ENCODE measurements at regions not wholly inside any gene's neighbourhood (a gene's known extent, or its start where the extent isn't known, plus 50 kb on each side); places are given as distances from the start of the nearest gene placed in this dataset.
"Not testable (repeated sequence)": the region's sequence is repeated elsewhere in the genome, so short reads cannot be mapped to it uniquely, and the experiment has no call there.

DNA sequence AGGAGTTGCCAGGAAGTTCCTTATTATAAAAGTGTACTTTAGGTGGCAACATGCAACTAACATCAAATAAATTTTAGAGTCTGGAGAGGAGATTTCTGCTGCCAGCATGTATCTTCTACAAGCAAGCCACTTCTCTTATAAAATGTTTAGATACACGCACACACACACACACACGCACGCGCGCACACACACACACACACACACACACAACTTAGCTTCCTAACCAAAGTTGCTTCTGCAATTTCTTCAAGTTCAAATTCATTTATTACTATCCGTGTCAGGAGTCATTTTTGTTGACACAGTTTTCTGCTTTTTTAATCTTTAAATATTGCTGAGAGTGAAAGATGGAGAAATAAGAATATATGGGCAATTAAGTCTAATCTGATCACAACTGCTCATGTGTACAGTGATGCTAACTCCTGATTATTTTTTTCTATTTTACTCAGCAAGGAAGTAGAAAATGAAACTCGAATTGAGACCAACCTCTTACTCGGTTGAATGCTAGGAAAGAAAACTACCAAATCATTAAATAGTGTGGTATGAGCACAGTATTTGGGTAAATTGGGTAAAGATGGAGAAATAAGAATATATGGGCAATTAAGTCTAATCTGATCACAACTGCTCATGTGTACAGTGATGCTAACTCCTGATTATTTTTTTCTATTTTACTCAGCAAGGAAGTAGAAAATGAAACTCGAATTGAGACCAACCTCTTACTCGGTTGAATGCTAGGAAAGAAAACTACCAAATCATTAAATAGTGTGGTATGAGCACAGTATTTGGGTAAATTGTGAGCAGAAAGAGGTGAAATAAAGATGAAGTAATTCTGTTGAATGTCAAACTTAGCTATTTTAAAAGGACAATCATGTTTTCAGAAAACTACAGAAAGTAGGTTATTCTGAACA, 554.1 kb upstream of the MBL2 start:
- H3K18ac ChIP-seq (ENCODE audit: low read length); DNase-seq (ENCODE audit: low spot score); H2AK5ac ChIP-seq (ENCODE audit: low read depth, low read length); H3K4me2 ChIP-seq (ENCODE audit: insufficient read depth, low read length, poor library complexity, severe bottlenecking); H2BK12ac ChIP-seq (ENCODE audit: low read length); H3K27ac ChIP-seq (replicated peaks; ENCODE audit: low read length); H2BK120ac ChIP-seq (ENCODE audit: low read depth, low read length); H4K8ac ChIP-seq (ENCODE audit: low read depth, low read length); H3K9me3 ChIP-seq (replicated peaks in 1 of 2; ENCODE audit: control insufficient read depth in 2 of 2, insufficient read depth in 1 of 2, low read depth in 1 of 2, low read length in 2 of 2); H3K79me1 ChIP-seq (ENCODE audit: low read depth, low read length); H3K23ac ChIP-seq (ENCODE audit: low read depth, low read length, poor library complexity); H3K4me3 ChIP-seq (ENCODE audit: low read length in 2 of 2); H3K27me3 ChIP-seq (ENCODE audit: control insufficient read depth in 3 of 3, insufficient read depth in 3 of 3, low read depth in 1 of 3, low read length in 3 of 3); H3K4ac ChIP-seq (ENCODE audit: low read length); H2AFZ ChIP-seq (ENCODE audit: low read length); H4K91ac ChIP-seq (ENCODE audit: low read depth, low read length, poor library complexity); H2BK5ac ChIP-seq (ENCODE audit: low read length); H3K4me1 ChIP-seq (ENCODE audit: control insufficient read depth in 2 of 2, insufficient read depth in 1 of 2, low read depth in 1 of 2, low read length in 2 of 2); H2BK15ac ChIP-seq (ENCODE audit: low read length); H3K9ac ChIP-seq (ENCODE audit: low read depth, low read length, poor library complexity); H3K14ac ChIP-seq (ENCODE audit: low read length); H3K36me3 ChIP-seq (replicated peaks in 1 of 2; ENCODE audit: control insufficient read depth in 2 of 2, insufficient read depth in 2 of 2, low read length in 2 of 2): not testable (repeated sequence)
- WGBS, 2 donors (ENCODE audit: extremely low coverage in 2 of 2, insufficient read length in 2 of 2, insufficient replicate concordance in 1 of 2), result no CpG with 5 or more reads among the region's 10 CpGs

DNA sequence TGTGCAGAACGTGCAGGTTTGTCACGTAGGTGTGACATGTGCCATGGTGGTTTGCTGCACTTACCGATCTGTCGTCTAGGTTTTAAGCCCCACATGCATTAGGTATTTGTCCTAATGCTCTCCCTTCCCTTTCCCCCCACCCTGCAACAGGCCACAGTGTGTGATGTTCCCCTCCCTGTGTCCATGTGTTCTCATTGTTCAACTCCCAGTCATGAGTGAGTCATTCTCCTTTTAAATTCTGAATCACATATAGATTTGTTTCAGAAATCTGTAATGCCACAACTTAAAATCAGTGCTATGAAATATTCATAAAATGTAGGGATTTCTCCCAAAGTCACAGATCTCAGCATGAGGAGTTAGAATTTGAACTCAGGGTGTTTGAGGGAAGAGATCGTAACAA, 552.5 kb upstream of the MBL2 start:
- Histone ChIP-seq H3K14ac (ENCODE audit: low read length) (no peak overlapping the region), H3K79me1 (ENCODE audit: low read depth, low read length) (no peaks in the 10 kb centered on the region), H3K4me3 (ENCODE audit: low read length in 2 of 2) (no peak overlapping the region), H4K91ac (ENCODE audit: low read depth, low read length, poor library complexity) (no peak overlapping the region), H2BK120ac (ENCODE audit: low read depth, low read length) (no peak overlapping the region), H3K9ac (ENCODE audit: low read depth, low read length, poor library complexity) (no peak overlapping the region), H3K4ac (ENCODE audit: low read length) (no peak overlapping the region), H3K18ac (ENCODE audit: low read length) (no peak overlapping the region), H2AFZ (ENCODE audit: low read length) (no peak overlapping the region), H3K4me1 (ENCODE audit: control insufficient read depth in 2 of 2, insufficient read depth in 1 of 2, low read depth in 1 of 2, low read length in 2 of 2) (no peaks in the 10 kb centered on the region), H3K27me3 (ENCODE audit: control insufficient read depth in 3 of 3, insufficient read depth in 3 of 3, low read depth in 1 of 3, low read length in 3 of 3) (no peaks in the 10 kb centered on the region), H2BK15ac (ENCODE audit: low read length) (no peak overlapping the region), H3K9me3 (replicated peaks in 1 of 2; ENCODE audit: control insufficient read depth in 2 of 2, insufficient read depth in 1 of 2, low read depth in 1 of 2, low read length in 2 of 2) (peaks cover 0 to 6% of the 10 kb centered on the region in 2 donors), H3K27ac (replicated peaks; ENCODE audit: low read length) (no peak overlapping the region), H2BK5ac (ENCODE audit: low read length) (no peak overlapping the region), H3K23ac (ENCODE audit: low read depth, low read length, poor library complexity) (no peak overlapping the region), H2BK12ac (ENCODE audit: low read length) (no peak overlapping the region), H3K36me3 (replicated peaks in 1 of 2; ENCODE audit: control insufficient read depth in 2 of 2, insufficient read depth in 2 of 2, low read length in 2 of 2) (no peaks in the 10 kb centered on the region), H3K4me2 (ENCODE audit: insufficient read depth, low read length, poor library complexity, severe bottlenecking) (no peak overlapping the region), H2AK5ac (ENCODE audit: low read depth, low read length) (no peak overlapping the region), H4K8ac (ENCODE audit: low read depth, low read length) (no peak overlapping the region)
- no CpG with 5 or more reads among the region's 5 CpGs for WGBS, 2 donors (ENCODE audit: extremely low coverage in 2 of 2, insufficient read length in 2 of 2, insufficient replicate concordance in 1 of 2)
- no peak for DNase-seq (ENCODE audit: low spot score)

DNA sequence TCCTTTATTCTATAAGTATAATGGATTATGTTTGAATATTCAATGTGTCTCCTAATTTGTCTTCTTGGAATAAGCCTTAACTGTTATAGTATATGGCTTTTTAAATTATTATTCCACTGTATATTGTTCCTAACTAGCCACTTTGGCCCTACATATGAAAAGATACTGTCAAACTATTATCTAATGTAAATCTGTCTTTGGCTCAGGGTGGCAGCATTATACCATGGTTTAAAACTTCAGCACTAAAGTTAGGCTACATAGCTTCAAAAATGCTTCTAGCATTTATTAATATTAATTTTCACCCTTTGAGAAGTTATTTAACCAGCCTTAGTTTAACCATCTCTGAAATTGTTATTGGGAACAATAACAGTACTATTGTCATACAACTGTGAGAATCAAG, 543.1 kb upstream of the MBL2 start:
- no peak overlapping the region for H2AFZ ChIP-seq (ENCODE audit: low read length)
- H3K18ac ChIP-seq (ENCODE audit: low read length), result no peak overlapping the region
- no peaks in the 10 kb centered on the region for H3K27me3 ChIP-seq (ENCODE audit: control insufficient read depth in 3 of 3, insufficient read depth in 3 of 3, low read depth in 1 of 3, low read length in 3 of 3)
- H3K4me3 ChIP-seq (ENCODE audit: low read length in 2 of 2), result no peak overlapping the region
- no peak overlapping the region for H2BK120ac ChIP-seq (ENCODE audit: low read depth, low read length)
- H2BK15ac ChIP-seq (ENCODE audit: low read length), result no peak overlapping the region
- no peaks in the 10 kb centered on the region for H3K9me3 ChIP-seq (replicated peaks in 1 of 2; ENCODE audit: control insufficient read depth in 2 of 2, insufficient read depth in 1 of 2, low read depth in 1 of 2, low read length in 2 of 2)
- H3K4me1 ChIP-seq (ENCODE audit: control insufficient read depth in 2 of 2, insufficient read depth in 1 of 2, low read depth in 1 of 2, low read length in 2 of 2), result peaks cover 0 to 7% of the 10 kb centered on the region in 2 donors
- no peak overlapping the region for H3K27ac ChIP-seq (replicated peaks; ENCODE audit: low read length)
- no peak overlapping the region for H3K4ac ChIP-seq (ENCODE audit: low read length)
- H3K4me2 ChIP-seq (ENCODE audit: insufficient read depth, low read length, poor library complexity, severe bottlenecking), result no peak overlapping the region
- H2BK12ac ChIP-seq (ENCODE audit: low read length), result no peak overlapping the region
- H4K8ac ChIP-seq (ENCODE audit: low read depth, low read length), result no peak overlapping the region
- H3K23ac ChIP-seq (ENCODE audit: low read depth, low read length, poor library complexity), result no peak overlapping the region
- H3K79me1 ChIP-seq (ENCODE audit: low read depth, low read length), result no peaks in the 10 kb centered on the region
- H3K9ac ChIP-seq (ENCODE audit: low read depth, low read length, poor library complexity), result no peak overlapping the region
- no peak overlapping the region for H4K91ac ChIP-seq (ENCODE audit: low read depth, low read length, poor library complexity)
- H2BK5ac ChIP-seq (ENCODE audit: low read length), result no peak overlapping the region
- no peak for DNase-seq (ENCODE audit: low spot score)
- H3K36me3 ChIP-seq (replicated peaks in 1 of 2; ENCODE audit: control insufficient read depth in 2 of 2, insufficient read depth in 2 of 2, low read length in 2 of 2), result no peaks in the 10 kb centered on the region
- no peak overlapping the region for H2AK5ac ChIP-seq (ENCODE audit: low read depth, low read length)
- no peak overlapping the region for H3K14ac ChIP-seq (ENCODE audit: low read length)

DNA sequence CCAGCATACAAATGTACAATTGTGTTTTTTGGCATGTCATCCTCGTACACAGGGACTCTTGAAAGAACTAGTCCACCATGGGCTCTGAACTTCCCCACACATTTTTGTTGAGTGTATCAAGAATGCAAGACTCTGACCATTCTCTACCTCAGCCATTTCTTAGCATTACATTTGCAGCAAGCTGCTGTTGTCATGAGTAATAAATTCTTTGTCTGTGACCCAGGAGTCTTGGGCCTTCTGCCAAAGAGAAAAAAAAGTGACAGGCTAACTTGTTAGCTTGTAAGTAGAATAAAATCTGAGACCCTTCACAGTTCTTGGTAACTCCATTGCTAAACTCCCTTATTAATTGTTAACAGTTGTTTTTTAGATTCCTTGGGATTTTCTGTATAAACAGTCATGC, 542.3 kb upstream of the MBL2 start:
- Histone ChIP-seq H3K36me3 (replicated peaks in 1 of 2; ENCODE audit: control insufficient read depth in 2 of 2, insufficient read depth in 2 of 2, low read length in 2 of 2) (no peaks in the 10 kb centered on the region), H3K4me2 (ENCODE audit: insufficient read depth, low read length, poor library complexity, severe bottlenecking) (no peak overlapping the region), H2AK5ac (ENCODE audit: low read depth, low read length) (no peak overlapping the region), H3K27me3 (ENCODE audit: control insufficient read depth in 3 of 3, insufficient read depth in 3 of 3, low read depth in 1 of 3, low read length in 3 of 3) (no peaks in the 10 kb centered on the region), H3K18ac (ENCODE audit: low read length) (no peak overlapping the region), H3K27ac (replicated peaks; ENCODE audit: low read length) (no peak overlapping the region), H2BK15ac (ENCODE audit: low read length) (no peak overlapping the region), H3K14ac (ENCODE audit: low read length) (no peak overlapping the region), H2AFZ (ENCODE audit: low read length) (peak overlapping the region; percentile 31), H2BK12ac (ENCODE audit: low read length) (no peak overlapping the region), H4K91ac (ENCODE audit: low read depth, low read length, poor library complexity) (no peak overlapping the region), H3K4me3 (ENCODE audit: low read length in 2 of 2) (no peak overlapping the region), H3K23ac (ENCODE audit: low read depth, low read length, poor library complexity) (no peak overlapping the region), H2BK120ac (ENCODE audit: low read depth, low read length) (no peak overlapping the region), H3K9ac (ENCODE audit: low read depth, low read length, poor library complexity) (no peak overlapping the region), H3K4ac (ENCODE audit: low read length) (no peak overlapping the region), H3K9me3 (replicated peaks in 1 of 2; ENCODE audit: control insufficient read depth in 2 of 2, insufficient read depth in 1 of 2, low read depth in 1 of 2, low read length in 2 of 2) (no peaks in the 10 kb centered on the region), H4K8ac (ENCODE audit: low read depth, low read length) (no peak overlapping the region), H3K4me1 (ENCODE audit: control insufficient read depth in 2 of 2, insufficient read depth in 1 of 2, low read depth in 1 of 2, low read length in 2 of 2) (peaks cover 0 to 7% of the 10 kb centered on the region in 2 donors), H3K79me1 (ENCODE audit: low read depth, low read length) (no peaks in the 10 kb centered on the region), H2BK5ac (ENCODE audit: low read length) (no peak overlapping the region)
- DNase-seq (ENCODE audit: low spot score), result no peak
- WGBS, 2 donors (ENCODE audit: extremely low coverage in 2 of 2, insufficient read length in 2 of 2, insufficient replicate concordance in 1 of 2), result no CpG with 5 or more reads among the region's 1 CpG
